ENCODE measurements at regions not wholly inside any gene's neighbourhood (a gene's known extent, or its start where the extent isn't known, plus 50 kb on each side); places are given as distances from the start of the nearest gene placed in this dataset.

DNA sequence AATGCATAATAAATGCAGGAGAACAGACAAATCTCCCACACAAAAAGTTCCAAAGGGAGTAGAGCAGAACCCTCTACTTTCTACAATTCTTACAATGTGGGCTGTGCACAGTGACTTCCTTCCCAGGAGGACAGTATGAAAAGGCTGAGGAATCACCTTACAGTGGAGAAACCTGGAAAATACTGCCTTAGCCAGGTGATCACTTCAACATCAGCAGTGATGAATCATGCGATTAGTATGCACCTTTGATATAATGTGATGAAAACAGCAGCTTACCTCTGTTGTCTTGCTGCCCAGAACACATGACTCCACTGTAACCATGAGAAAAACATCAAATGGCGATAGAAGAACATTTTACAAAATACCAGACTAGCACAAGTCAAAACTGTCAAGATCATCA, 329.7 kb upstream of the POM121L12 start:
- H3K4me3 ChIP-seq (ENCODE audit: low read depth, low read length), result no peak overlapping the region
- TF ChIP-seq, protein P1, sequence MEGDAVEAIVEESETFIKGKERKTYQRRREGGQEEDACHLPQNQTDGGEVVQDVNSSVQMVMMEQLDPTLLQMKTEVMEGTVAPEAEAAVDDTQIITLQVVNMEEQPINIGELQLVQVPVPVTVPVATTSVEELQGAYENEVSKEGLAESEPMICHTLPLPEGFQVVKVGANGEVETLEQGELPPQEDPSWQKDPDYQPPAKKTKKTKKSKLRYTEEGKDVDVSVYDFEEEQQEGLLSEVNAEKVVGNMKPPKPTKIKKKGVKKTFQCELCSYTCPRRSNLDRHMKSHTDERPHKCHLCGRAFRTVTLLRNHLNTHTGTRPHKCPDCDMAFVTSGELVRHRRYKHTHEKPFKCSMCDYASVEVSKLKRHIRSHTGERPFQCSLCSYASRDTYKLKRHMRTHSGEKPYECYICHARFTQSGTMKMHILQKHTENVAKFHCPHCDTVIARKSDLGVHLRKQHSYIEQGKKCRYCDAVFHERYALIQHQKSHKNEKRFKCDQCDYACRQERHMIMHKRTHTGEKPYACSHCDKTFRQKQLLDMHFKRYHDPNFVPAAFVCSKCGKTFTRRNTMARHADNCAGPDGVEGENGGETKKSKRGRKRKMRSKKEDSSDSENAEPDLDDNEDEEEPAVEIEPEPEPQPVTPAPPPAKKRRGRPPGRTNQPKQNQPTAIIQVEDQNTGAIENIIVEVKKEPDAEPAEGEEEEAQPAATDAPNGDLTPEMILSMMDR (IDR thresholded peaks at IDR 0.05; ENCODE audit: insufficient read depth, low read depth, low read length, missing control alignments), result no peak
- no peak for DNase-seq (ENCODE audit: low read depth)

DNA sequence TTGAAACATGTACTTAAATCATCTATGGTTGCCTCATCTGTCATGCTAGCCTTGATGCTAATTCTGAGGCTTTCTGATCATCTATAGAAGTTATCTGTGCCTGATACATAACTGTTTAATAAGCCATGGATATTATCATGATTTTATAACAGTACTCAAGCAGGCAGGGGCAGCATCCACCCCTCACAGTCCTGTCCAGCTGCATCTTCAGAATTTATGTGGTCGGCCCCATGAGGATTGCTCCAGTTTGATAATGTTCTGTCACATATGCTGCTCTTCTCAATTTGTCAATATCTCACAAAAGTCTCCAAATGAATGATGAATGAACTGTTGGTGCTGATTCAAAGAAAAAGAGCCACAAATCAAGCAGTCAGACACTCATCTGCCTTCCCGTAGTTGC, 335.1 kb upstream of the POM121L12 start:
- no peak for DNase-seq (ENCODE audit: low read depth)
- H3K4me3 ChIP-seq (ENCODE audit: low read depth, low read length), result no peak overlapping the region
- TF ChIP-seq, protein P1 (IDR thresholded peaks at IDR 0.05; ENCODE audit: insufficient read depth, low read depth, low read length, missing control alignments), result no peak

DNA sequence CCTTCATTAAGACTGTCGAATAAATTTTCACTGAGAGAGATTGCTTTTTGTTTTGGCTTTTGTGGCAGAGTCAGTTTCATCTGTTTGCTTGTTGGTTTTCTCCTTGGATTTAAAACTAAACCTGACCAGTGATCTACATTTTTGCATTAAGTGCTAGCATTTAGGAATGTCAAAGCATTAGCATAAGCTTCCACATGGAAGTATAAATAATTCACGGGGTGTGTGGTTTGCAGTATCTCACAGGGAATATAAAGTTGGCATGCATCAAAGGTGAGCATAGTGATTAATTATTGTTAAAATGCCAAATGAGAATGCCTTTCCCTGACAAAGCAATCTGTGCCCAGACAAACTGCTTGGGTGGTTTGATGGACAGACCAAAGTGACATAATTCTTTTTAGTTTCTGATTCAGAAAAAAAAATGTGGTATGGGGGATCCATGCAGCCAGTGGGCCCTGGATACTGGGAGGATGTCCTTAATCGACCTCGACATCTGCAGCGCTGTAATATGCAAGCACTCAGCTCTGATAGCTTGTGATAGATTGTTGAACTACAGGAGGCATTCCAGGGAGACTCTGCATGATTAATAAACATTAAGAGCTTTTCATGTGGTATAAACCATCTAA, 339.3 kb upstream of the POM121L12 start:
- TF ChIP-seq, protein P1 (IDR thresholded peaks at IDR 0.05; ENCODE audit: insufficient read depth, low read depth, low read length, missing control alignments), result no peak
- DNase-seq (ENCODE audit: low read depth), result no peak
- H3K4me3 ChIP-seq (ENCODE audit: low read depth, low read length), result no peak overlapping the region

DNA sequence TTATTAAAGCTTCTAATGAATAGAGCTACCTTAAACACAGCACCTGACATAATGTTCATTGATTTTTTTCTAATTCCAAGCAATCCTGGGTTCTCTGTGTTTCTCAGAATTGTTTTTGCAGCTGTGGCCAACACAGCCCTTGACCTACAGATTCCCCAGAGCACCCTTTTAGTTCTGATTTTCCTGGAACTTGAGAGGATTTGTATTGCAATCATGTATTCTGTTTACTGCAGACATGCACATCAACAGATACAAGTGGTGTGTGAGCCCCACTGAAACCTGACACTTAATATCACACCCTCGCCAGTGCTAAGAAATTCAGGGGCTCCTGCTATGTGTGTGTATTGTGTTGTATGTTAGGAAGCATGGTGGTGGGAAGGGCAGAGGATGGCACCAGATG, 344.2 kb upstream of the POM121L12 start:
- no peak overlapping the region for H3K4me3 ChIP-seq (ENCODE audit: low read depth, low read length)
- DNase-seq (ENCODE audit: low read depth), result no peak
- TF ChIP-seq, protein P1 (IDR thresholded peaks at IDR 0.05; ENCODE audit: insufficient read depth, low read depth, low read length, missing control alignments), result no peak

DNA sequence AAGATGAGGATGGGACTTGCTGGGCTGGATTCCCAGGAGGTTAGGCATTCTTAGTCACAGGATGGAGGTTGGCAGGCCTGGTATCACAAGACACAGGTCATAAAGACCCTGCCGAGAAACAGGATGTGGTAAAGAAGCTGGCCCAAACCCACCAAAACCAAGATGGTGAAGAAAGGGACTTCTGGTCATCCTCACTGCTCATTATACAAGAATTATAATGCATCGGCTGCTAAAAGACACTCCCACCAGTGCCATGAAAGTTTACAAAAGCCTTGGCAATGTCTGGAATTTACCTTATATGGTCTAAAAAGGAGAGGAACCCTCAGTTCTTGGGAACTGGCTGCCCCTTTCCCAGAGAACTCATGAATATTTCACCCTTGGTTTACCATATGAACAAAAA, 345.5 kb upstream of the POM121L12 start:
- no peak for DNase-seq (ENCODE audit: low read depth)
- H3K4me3 ChIP-seq (ENCODE audit: low read depth, low read length), result no peak overlapping the region
- TF ChIP-seq, protein P1 (IDR thresholded peaks at IDR 0.05; ENCODE audit: insufficient read depth, low read depth, low read length, missing control alignments), result no peak

DNA sequence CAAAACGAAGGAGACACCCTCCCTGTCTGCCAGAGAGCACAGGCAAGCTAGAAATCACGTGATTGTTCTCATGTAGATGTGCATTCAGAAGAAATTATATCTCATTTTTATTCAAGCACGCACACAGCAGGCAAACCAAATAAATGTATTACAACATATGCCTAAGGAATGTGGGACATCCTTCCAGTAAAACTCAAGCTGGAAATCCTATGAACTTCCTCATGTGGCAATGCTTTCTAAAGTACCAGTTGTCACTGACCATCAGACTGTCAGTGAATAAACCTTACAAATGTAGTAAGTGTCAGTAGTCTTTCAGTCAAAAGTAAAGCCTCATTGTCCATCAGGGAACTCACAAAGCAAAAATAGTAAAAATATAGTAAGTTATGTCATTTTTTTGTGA, 350.1 kb upstream of the POM121L12 start:
- DNase-seq (ENCODE audit: low read depth), result no peak
- TF ChIP-seq, protein P1 (IDR thresholded peaks at IDR 0.05; ENCODE audit: insufficient read depth, low read depth, low read length, missing control alignments), result no peak
- no peak overlapping the region for H3K4me3 ChIP-seq (ENCODE audit: low read depth, low read length)

DNA sequence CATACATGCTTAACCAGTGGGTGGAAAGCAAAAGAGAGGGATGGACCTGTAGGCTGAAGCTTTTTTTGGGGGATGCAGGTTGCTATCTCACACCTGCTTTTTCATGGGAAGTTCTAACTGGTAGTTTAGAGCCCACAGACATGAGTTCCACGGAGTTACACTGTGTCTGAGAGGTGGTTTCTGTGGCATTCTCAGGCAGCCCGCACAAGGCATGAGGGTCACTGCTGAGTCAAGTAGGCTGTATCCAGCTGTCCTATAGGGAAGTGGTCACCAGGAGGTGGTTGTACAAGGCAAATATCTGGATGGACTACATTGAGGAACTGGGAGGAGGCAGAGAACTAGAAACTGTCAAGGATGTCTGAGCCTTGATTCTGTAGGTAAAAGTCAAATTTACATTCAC, 351.0 kb upstream of the POM121L12 start:
- DNase-seq (ENCODE audit: low read depth), result no peak
- TF ChIP-seq, protein P1 (IDR thresholded peaks at IDR 0.05; ENCODE audit: insufficient read depth, low read depth, low read length, missing control alignments), result no peak
- no peak overlapping the region for H3K4me3 ChIP-seq (ENCODE audit: low read depth, low read length)

Measured in GM12865 (cell line).